ENCODE measurements at regions not wholly inside any gene's neighbourhood (a gene's known extent, or its start where the extent isn't known, plus 50 kb on each side); places are given as distances from the start of the nearest gene placed in this dataset.

- no peak for TF ChIP-seq CTCF (IDR thresholded peaks at IDR 0.05; ENCODE audit: low read depth, low read length, missing control alignments)
- DNase-seq (ENCODE audit: low read depth), result no peak
- no peak overlapping the region for H3K4me3 ChIP-seq (ENCODE audit: low read depth, low read length)
- in situ Hi-C loops (cut with HindIII; ENCODE audit: low sequenced_read_pairs), result no loop called here
Observed at GRCh38 chr6:113347436-113347835, 509.7 kb upstream of the MARCKS start.

GRCh38 chr6:113350461-113350860 lies 506.7 kb upstream of the MARCKS start:
- in situ Hi-C loops (cut with HindIII; ENCODE audit: low sequenced_read_pairs), result no loop called here
- TF ChIP-seq CTCF (IDR thresholded peaks at IDR 0.05; ENCODE audit: low read depth, low read length, missing control alignments), result no peak
- no peak overlapping the region for H3K4me3 ChIP-seq (ENCODE audit: low read depth, low read length)
- no peak for DNase-seq (ENCODE audit: low read depth)

DNA sequence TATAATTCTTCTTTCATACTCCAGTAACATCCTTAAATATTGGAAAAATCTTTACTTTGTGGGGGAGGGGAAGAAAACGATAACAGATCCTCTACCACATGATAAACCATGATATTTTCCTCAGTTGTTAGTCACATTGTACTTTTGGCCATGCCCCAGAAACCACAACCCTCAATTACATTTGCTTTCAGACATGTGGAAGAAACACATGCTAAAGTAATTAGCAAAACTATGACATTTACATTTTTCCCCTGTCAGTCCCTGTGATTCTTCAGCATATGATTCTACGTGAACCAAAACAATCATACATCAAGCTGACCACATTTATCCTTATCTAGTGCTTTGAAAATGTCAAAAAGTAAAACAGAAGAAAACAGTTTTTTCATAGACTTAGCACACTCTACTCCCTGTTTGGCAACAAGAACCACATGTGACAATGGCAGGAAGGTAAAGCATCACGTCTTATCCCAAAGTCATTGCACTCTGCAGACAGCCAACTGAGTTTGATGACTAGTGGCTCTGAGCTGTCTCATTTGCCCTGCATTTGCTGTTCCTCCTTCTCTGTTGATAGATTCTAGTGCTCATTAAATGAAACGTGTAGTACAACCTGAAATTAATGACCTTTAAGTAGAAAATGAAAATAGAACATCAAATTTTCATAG lies 505.8 kb upstream of the MARCKS start:
- H3K4me3 ChIP-seq (ENCODE audit: low read depth, low read length), result no peak overlapping the region
- in situ Hi-C loops (cut with HindIII; ENCODE audit: low sequenced_read_pairs), result no loop called here
- no peak for TF ChIP-seq CTCF (IDR thresholded peaks at IDR 0.05; ENCODE audit: low read depth, low read length, missing control alignments)
- peak; percentile 57 for DNase-seq (ENCODE audit: low read depth)

DNA sequence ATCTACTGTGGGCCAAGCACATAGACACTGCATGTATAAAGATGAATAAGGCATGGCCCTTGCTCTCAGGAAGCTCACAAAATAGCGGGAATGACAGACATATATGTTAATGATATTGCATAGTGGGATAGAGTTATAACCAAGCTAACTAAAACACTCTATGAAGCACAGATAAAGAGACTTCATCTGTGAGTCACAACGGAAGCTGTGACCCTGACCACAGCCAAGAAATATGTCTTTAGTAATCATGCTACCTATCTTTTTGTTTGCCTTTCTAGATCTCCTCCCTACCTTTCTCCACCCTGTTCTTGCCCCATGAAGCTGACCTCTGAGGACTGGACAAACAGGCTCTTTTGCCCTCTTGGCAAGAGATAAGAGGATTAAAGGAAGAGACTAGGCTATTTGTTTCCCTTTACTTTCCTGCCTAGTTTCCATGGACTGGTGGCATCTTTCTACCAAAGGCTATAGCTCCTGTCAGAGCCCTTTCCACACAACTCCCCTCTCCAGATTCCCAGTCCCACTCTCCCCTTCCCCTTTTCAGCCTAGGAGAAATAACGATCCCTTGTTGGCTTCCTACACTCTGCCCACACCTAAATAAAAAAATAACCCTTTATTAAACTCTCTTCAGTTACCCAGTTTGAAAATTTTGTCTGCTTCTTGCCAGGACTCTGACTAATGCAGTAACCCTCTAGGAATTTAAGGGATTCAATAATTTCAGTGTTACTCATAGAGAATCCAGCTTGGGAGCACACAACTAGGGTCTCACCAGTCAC lies 504.9 kb upstream of the MARCKS start:
- no peak for TF ChIP-seq CTCF (IDR thresholded peaks at IDR 0.05; ENCODE audit: low read depth, low read length, missing control alignments)
- peak; percentile 37 for DNase-seq (ENCODE audit: low read depth)
- no peak overlapping the region for H3K4me3 ChIP-seq (ENCODE audit: low read depth, low read length)
- in situ Hi-C loops (cut with HindIII; ENCODE audit: low sequenced_read_pairs), result no loop called here

DNA sequence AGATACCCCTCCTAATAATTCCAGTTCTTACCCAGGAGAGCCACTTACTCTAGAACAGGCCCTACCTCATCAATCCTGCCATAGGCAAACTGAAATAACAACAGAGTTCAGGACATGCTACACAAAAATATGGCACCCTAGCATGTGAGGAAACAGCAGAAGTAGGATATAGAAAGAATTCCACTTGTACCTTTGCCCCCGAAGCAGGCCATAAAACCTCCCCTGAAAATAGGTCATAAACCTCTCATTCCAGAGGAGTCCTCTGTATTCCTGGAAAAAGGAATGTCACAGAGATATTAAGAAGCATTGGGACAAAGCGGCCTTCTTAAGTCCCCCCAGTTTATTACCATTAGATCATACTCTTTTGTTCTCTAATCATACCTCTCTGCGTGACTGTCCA lies 504.3 kb upstream of the MARCKS start:
- in situ Hi-C loops (cut with HindIII; ENCODE audit: low sequenced_read_pairs), result no loop called here
- no peak for DNase-seq (ENCODE audit: low read depth)
- TF ChIP-seq CTCF (IDR thresholded peaks at IDR 0.05; ENCODE audit: low read depth, low read length, missing control alignments), result no peak
- no peak overlapping the region for H3K4me3 ChIP-seq (ENCODE audit: low read depth, low read length)

DNA sequence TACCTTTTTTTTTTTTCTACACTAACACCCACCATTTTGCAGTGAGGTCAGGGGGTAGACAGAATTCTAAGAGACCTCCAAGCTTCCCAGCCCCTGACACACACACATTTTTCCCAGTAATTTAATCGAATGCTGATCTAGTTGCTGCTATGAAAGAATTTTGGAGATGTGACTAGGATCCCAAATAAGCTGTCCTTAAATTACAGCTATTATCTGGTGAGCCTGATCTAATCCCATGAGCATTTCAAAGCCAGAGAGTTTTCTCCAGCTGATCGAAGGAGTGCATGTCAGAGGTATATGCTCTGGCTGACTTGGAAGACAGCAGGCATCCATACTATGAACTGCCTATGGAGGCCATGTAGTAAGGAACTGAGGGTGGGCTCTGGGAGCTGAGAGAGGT lies 503.8 kb upstream of the MARCKS start:
- in situ Hi-C loops (cut with HindIII; ENCODE audit: low sequenced_read_pairs), result no loop called here
- no peak for TF ChIP-seq CTCF (IDR thresholded peaks at IDR 0.05; ENCODE audit: low read depth, low read length, missing control alignments)
- no peak for DNase-seq (ENCODE audit: low read depth)
- H3K4me3 ChIP-seq (ENCODE audit: low read depth, low read length), result no peak overlapping the region

Measured in astrocyte of the cerebellum (primary cell).